GM18498 (cell line): ENCODE measurements at regions not wholly inside any gene's neighbourhood (a gene's known extent, or its start where the extent isn't known, plus 50 kb on each side); places are given as distances from the start of the nearest gene placed in this dataset.
"Not testable (repeated sequence)": the region's sequence is repeated elsewhere in the genome, so short reads cannot be mapped to it uniquely, and the experiment has no call there.

Experiments used
- ATAC-seq: cut with Tn5 transposase; IDR thresholded peaks from one replicate; pipeline ENCODE4 v1.9.1; 2021; ENCODE audit warnings: mild to moderate bottlenecking, moderate library complexity; ENCODE audit not compliant: unreplicated experiment

DNA sequence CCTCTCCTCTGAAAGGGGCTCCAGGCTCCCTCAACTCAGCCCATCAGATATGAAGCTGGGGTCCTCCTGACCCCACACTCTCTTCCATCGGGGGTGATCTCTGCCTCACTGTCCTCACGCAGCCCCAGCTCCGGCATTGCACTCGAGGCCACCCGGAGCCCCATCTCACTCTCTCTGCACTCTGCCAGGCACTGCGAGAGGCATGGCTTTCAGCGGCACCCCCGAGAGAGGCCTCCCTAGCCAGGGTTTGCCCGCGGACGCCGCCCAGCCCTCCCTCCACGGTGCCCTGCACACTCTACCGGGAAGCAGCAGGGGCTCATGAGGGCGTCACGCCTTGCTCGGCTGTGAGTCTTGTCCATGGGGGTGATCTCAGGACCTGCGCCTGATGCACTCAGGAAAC is 436.2 kb downstream of the BRD1 start:
- no peak for ATAC-seq

DNA sequence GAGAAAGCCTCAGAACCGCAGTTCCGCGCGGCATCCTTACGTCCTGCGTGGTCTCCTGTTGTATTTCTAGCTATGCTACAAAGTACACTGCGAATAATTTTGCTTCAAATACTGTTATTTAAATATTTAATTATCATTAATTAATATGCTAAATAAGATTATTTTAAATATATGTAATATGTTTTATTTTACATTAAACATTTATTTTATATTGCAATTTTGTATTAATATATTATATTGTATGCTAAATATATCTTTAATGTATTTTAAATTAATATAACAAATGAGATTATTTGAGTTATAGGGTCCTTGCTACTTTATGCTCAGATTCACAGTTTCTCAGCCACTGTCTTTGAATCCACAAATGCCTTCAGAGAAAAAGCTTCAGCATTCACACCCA is 436.7 kb downstream of the BRD1 start:
- ATAC-seq, result no peak

DNA sequence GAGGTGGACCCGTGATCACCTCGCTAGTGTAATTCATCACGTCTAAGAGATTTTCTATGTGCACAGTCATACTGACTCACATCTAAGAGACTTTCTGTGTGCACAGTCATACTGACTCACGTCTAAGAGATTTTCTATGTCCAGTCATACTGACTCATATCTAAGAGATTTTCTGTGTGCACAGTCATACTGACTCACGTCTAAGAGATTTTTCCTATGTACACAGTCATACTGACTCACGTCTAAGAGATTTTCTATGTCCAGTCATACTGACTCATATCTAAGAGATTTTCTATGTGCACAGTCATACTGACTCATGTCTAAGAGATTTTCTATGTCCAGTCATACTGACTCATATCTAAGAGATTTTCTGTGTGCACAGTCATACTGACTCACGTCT is 443.8 kb downstream of the BRD1 start:
- not testable (repeated sequence) for ATAC-seq

DNA sequence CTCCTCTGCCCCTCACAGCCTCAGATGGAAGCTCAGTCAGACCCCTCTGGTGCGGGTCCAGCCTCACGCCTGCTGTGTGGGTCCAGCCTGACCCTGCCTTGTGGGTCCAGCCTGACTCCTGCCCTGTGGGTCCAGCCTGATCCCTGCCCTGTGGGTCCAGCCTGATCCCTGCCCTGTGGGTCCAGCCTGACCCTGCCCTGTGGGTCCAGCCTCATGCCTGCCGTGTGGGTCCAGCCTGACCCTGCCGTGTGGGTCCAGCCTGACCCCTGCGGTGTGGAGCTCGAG is 445.3 kb downstream of the BRD1 start:
- no peak for ATAC-seq

DNA sequence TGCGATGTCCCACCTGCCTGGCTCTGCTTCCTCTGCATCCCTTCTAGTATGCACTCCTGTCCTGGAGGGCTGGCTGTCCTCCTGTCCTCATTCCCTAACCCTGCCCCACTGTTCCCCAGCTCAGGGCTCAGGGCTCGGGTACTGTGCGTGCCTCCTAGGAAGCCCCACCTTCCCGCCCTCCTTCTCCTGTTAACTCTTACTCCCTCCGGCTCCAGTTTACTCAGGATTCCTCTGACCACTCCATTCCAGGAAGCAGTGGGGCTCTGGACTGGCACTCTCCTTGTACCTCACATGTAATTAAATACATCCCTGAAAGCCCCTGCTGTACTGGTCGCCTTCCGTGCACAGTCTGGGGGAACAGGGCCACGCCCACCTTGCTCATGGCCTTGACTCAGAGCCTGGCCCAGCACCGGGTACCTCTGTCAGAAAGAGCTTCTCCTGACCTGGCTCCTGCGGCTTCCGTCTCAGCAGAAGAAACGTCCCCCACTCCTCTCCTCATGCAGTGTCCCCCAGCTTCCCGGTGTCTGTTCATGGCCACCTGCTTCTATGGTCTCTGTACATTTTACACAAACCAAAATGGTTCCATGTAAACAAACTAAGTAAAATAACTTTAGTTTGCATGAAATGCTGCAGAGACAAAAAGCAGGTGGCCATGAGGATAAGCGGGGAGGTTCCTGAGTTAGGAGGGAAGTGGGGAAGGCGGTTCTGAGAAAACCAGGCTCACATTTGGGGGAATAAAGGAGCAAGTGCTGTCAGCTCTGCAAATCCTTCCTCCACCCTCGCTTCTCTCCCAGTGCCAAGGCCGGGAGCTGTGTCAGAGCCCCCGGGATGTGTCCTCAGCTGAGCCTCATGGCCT is 445.9 kb downstream of the BRD1 start:
- ATAC-seq, result no peak

DNA sequence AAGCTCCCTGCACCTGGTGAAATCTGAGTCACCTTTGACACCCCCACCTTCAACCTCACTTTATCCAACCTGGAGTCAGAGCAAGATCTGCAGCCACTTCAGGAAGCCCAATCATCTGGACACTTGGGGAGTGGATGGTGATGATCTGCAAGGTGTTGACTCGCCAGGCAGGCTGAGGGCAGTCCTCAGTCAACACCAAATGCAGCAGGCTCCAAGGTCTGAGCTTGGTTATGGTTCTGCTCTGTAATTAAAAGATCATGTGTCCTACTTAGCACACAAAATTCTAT is 446.9 kb downstream of the BRD1 start:
- no peak for ATAC-seq

DNA sequence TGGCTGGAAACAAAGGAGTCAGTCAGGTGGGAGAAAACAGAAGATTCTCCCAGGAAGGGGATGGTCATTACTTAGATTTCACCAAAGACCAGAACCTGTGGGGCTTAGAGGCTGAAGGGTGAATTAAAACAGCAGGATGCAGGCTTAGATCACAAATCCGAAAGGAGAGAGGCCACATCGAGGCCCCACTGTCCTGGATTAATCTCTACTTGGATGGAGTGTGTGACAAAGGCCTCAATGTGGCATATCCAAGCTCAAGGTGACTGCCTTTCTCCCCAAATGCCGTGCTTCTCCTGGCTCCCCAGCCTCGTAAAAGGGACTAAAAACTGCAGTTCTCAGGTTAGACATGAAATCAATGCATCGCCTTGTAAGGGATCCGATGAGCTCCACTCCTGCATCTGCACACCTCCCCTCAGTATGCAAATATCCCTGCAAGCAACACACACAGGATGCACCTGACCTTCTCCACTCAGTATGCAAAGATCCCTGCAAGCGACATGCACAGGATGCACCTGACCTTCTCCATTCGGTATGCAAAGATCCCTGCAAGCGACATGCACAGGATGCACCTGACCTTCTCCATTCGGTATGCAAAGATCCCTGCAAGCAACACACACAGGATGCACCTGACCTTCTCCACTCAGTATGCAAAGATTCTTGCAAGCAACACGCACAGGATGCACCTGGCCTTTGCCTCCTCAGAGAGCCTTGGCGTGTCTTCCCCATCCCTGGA is 447.4 kb downstream of the BRD1 start:
- no peak for ATAC-seq

DNA sequence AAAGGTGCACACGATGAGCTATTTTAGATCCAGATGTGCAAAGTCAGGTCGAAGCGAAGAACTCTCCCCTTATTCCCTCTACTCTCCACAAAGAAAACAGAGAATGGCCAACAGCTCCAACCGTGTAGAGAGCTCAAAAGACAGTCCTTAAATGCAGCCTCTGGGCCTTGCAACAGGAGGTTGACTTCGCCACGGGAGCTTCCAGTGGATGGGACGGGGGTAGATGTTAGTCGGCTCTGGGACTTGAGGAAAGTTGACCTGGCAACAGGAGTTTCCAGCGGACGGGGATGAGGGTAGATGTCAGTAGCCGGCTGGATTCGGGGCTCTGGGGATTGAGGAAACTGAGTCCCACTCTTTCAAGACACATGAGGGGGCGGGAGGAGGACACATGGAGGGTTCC is 450.4 kb downstream of the BRD1 start:
- no peak for ATAC-seq

DNA sequence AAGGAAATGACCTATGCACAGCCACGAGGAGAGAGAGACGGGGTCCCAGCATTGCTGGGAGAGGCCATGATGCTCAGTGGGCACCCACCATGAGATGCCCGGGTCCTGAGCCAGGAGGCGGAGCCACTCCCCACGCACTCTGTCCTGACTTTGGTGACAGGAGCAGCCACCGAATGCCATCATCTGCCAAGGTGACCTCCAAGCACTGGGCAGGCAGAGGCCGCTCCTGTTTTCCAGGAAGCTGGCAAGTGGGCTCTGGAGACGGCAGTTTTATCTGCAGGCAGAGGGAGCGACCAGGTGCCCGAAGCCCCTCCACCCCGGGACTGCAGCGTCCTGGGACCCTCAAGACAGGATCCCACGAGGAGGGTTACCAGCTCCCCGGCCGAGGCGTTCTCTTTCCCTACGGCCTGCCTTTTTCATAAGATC is 453.9 kb downstream of the BRD1 start:
- no peak for ATAC-seq

DNA sequence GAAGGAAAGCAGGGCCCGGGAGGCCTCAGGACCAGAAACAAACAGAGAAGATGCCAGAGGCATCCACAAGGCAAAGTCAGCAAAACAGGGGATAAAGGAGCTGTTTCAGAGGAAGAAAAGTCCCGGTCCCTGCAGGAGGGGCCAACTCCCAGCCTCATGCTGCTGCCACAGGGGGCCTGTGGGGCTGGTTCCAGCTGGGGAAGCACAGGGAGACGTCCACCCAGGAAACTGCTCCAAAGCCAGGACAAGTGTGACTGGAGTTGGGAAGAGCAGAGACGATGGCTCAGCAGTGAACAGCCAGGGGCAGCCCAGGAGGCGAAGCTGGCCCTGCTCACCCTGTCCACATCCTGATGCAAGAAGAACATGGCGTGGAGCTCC is 454.4 kb downstream of the BRD1 start:
- no peak for ATAC-seq

DNA sequence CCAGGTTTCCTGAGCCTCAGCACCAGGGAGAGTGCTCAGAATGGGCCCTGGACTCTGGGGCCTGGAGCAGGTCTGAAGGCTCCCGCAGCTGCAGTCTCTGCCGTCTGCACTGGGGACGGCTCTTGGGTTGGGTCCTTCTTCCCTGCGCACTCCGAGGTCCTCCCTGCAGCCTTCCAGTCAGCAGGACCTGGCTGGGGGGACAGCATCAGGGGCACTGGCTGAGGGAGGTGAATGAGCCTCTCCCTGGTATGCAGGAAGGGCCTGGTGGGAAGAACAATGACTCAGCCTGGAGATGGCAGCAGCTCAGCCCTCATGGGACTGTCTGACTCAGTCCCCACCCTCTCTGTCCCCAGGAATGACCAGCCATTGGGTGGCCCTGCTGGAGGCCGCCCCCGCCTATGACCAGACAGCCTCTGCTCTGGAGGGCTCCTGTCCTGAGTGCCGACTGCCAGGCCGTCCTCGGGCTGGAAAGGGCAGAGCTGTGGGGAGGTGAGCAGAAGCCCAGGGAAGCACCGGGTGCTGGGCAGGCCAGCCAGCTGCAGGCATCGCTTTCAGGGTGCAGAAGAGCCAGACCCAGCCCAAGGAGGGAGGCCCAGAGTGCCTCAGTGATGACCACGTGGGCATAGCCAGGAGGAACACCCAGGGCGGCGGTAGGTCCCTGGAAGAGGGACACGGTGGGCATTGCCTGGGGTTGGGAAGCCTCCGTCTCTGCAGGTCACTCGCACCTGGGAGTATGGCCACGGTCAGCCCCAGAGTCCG is 455.0 kb downstream of the BRD1 start:
- no peak for ATAC-seq

DNA sequence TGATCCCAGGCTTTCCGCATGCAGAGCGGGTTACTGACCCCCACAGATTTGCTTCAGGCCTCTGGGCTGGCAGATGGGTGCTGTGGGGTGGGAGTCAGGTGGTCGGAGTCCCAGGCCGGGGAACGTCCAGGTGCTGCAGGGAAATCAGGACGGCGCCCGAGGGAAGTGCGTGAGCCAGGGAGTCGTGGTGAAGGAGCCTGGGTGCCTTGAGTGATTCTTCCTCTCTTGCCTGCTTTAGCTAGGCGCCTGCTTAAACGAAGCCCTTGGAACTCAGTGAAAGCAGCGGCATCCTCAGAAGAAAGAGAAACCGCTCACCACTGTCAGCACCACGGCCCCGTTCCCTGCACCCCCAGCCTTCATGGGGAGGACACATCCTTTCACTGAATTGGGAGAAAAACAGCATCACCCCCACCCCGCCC is 455.6 kb downstream of the BRD1 start:
- no peak for ATAC-seq

DNA sequence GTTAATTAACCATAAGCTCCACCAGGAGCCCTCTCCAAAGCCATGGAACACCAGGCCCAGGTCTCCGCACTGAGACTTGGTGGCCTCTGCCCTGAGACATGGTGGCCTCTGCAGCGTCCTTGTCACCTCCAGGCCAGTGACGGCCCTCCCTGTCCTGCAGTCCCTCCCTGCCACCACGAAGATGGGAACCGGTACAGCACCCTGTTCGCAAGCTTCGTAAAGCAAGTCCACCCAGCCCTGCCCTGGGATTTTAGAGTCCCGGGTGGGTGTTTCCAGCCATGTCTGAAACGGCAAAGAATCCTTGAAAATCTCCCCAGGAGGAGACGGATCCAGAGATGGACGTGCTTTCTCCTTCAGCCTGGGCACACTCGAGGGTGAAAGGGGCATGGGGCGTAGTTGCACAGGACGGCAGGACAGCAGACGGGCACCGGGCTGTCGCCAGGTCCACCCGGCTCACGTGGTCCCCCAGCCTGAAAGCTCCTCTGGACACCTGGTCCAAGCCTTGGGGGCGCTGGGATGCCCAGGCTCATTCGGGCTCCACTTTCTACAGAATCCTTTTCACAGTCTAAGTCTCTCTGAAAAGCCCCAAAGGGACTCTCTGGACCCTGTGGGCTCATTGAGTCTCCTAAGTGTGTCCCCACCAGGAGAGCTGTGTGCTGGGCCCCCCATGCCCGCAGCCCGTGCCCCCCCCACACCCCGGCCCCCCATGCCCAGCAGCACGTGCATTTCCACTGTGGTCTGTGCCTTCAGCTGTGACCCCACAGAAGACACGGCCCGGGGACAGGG is 456.2 kb downstream of the BRD1 start:
- ATAC-seq, result no peak

DNA sequence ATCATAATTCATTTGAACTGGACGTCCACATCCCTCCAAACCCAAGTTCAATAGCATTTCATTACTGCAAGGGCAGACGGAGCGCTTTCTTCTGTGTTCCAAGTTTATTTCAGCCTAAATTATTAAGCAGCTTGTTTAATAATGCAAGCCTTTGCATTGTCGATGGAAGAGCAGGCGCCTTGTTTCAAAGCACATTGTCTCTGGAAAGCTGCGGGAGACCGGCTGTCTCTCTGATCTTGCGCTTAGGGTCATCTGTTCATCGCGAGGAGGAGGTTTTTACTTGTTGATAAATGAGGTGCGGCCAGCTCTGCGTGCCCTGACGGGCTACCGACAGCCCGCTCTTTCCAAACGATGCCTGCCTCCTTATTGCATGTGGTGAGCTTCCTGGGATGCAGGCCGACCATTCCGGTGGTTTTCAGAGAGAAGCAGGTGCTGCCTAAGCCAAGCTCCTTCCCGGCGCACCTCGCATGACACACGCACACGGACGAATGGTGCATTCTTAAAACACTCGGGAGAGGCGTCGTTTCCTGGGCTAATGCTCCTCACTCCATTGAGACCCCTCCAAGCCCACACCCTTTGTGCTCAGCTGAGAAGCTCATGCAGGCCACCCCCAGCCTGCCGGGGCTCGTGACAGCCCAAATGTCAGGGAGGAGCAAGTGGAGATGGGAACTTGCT is 456.9 kb downstream of the BRD1 start:
- ATAC-seq, result no peak

DNA sequence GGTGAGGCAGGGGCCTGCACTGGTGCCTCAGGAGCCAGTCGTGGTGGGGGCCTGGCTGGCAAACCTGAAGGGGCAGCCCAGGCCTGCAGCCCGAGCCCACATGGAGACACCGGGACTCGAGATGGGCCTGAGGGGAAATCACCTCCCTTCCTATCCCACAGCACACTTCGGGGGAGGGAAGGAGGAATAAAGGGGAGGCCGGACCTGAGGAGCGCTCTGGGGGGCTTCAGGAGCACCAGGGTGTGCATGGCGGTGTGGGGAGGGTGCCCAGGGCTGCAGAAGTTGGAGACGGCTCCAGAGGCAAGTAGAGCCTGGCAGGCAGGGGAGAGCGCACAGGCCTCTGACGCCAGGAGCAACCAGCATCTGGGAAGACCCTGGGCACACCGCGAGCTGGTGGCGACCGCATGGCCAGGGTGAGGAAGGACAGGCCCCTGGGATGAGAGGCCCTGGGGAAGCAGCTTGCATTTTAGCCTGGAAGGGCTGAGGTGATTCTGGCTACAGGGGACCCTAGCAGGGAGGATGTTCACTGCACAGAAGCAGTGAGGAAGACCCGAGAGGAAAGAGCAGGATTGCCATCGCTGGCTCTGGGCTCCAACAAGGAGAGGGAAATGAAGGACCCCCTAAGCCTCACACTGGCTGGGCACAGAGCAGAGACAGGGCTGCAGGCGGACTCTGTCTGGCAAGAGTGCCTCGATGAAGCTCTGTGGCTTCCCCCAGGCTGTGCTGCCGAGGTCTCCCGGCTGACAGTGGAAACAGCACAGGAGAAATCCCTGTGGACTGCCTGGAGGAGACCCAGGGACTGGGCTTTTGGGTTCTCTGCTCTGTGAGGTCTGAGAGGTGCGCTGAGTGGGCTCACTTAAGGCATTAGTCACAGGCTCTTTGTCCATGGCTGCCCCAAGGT is 457.7 kb downstream of the BRD1 start:
- ATAC-seq, result no peak

DNA sequence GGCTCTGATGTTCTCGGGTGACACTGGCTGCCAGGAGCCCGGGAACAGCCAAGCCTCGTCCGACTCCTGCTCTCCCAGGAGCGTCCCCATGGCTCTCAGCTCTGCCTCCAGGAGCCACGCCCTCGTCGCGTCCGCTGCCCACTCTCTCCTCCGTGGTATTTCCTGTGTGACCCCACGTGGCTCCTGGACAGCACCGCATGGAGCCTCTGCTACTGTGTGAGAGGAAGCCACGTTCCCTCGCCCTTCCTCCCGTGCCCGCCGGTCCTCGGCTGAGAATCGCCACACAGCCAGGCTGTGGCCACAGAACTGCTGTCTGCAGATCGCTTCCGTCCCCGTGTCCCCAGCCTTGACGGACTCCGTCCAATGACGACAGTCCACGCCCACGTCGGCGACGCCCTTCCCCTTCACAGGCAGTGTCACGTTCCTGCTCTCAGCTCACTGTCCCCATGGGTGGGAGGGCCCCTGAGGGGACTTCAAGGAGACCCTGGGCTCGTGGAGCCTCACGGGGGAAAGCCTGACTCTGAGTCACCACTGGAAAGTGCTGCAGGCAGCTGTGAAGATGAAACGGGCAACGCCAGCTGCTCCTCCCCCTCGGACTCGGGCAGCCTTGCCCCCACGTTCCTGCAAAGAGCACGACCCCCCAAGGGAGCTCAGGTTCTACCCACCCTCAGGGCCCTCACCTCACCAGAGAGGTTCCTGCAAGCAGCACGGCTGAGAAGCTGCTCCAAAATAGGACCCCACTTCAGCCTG is 458.5 kb downstream of the BRD1 start:
- ATAC-seq, result no peak

DNA sequence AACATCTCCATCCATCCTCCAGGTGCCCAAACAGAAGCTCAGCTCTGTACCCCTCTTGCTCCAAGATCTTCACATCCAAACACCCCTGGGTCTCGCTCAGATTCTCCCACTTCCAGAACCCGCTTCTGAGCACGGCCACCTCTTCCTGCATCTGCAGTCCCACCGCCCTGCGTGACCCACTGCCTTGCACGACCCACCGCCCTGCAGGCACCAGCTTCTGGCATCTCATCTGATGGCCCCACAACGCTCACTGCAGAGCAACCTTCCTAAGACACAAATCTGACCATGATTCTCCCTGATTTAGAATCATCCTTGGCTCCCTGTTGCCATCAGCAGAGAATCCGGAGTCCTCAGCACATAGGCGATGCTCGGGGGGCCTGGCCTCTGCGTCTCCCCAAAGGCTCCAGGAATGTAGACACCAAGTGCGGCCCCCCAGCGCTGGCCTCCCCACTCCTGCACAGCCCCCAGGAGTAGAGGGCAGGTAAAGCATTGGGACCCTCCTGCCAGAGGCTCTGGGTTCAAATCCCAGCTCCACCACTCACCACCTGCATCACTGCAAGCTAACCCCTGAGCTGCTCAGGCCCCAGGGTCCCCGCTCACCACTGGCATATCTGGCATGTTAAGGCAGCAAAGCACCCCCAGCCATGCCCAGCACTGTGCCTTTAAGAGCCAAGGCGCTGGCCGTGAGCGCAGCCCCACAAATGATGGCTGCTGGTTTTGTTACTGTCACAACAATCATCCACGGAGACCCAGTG is 459.3 kb downstream of the BRD1 start:
- no peak for ATAC-seq

DNA sequence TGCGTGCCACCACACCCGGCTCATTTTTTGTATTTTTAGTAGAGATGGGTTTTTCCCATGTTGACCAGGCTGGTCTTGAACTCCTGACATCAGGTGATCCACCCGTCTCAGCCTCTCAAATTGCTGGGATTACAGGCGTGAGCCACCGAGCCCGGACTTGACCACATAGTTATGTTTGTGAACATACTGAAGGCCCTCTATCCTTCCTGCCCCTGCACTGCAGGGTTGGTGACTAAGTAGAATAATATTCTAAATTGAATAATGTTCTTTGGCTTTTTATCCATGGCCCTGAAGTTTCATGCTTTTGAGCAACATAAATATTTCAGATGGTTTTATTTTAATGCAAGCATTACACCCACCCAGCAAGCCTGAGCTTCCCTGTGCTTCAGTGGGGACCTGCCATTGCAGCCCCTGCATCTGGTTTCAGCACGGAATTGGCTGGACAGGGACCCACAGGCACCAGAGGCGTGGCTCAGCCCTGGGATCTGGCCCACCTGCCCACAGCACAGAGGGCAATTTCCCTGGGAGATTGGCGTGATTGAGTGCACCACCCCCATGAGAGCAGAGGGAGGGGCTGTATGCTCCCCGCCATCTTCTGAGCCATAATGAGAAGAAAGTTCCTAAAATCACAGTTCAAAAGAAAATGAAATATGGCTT is 460.5 kb downstream of the BRD1 start:
- no peak for ATAC-seq
